SU-DHL-6 (cell line): ENCODE measurements at regions not wholly inside any gene's neighbourhood (a gene's known extent, or its start where the extent isn't known, plus 50 kb on each side); places are given as distances from the start of the nearest gene placed in this dataset.

ENCODE experiments used
- EZH2phosphoT487 ChIP-seq: fragments of 200-600 bp; sonication (generic), shearing (Covaris generic); conservative IDR thresholded peaks from 2 replicates; pipeline ENCODE4 v1.6.1; 2018; ENCODE audit warnings: mild to moderate bottlenecking, antibody characterized with exemption, low read length, moderate library complexity, mixed read lengths
- TF ChIP-seq, protein P1 (sequence below): fragments of 200-600 bp; sonication (generic); IDR thresholded peaks from one replicate; pipeline ENCODE4 v1.5.1; 2017; ENCODE audit warnings: antibody characterized with exemption, mild to moderate bottlenecking, low read length, moderate library complexity; ENCODE audit not compliant: insufficient read depth, poor library complexity, severe bottlenecking

DNA sequence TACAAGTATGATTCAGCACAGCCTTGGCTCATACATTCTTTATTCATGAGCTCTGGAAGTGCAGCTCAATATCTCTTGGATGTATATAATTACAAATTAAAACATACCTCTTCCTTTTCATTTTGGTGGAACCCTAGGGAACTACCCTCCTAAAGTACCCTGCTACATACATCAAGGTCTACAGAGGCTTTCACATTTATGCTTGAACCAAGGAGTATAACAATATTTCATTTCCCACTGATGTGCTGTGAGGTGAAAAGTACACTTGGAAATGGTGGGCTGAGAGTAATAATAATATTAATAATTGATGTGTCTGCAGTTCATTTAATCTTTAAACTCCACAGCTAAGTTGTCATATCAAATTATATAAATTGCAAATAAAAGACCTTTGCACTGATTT is 142.2 kb upstream of the LRRC3B start:
- TF ChIP-seq, protein P1, sequence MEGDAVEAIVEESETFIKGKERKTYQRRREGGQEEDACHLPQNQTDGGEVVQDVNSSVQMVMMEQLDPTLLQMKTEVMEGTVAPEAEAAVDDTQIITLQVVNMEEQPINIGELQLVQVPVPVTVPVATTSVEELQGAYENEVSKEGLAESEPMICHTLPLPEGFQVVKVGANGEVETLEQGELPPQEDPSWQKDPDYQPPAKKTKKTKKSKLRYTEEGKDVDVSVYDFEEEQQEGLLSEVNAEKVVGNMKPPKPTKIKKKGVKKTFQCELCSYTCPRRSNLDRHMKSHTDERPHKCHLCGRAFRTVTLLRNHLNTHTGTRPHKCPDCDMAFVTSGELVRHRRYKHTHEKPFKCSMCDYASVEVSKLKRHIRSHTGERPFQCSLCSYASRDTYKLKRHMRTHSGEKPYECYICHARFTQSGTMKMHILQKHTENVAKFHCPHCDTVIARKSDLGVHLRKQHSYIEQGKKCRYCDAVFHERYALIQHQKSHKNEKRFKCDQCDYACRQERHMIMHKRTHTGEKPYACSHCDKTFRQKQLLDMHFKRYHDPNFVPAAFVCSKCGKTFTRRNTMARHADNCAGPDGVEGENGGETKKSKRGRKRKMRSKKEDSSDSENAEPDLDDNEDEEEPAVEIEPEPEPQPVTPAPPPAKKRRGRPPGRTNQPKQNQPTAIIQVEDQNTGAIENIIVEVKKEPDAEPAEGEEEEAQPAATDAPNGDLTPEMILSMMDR, result no peak
- TF ChIP-seq EZH2phosphoT487, result no peak
